ENCODE measurements at regions not wholly inside any gene's neighbourhood (a gene's known extent, or its start where the extent isn't known, plus 50 kb on each side); places are given as distances from the start of the nearest gene placed in this dataset.

DNA sequence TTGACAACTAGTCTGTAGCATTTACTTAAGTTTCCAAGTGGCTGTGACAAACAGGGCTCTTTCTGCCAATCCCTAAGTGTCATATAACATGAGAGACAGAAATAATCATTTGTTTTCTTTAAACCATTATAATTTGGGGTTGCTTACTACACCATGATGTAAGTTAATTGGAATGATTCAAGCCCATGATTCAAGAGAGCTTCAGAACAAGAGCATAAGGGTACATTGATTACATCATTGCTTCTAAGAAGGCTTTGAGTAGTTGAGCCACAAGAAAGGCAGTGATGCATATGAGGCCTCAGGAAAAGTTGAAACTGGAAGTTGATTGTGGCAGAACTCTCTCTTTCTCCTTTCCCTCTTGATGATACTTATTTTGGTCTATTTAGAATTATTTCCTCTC is 444.0 kb downstream of the CCER1 start:
- Mint-ChIP-seq H3K4me3 (no peak overlapping the region), H3K4me1 (peaks cover 22 to 24% of the 10 kb centered on the region in 2 experiments), H3K27me3 (ENCODE audit: low read depth) (no peaks in the 10 kb centered on the region), H3K27ac (peak overlapping the region in 1 of 3 experiments; percentile 5; a peak in 1 of 7 replicates), H3K36me3 (ENCODE audit: insufficient read depth in 1 of 3, low read depth in 3 of 3) (peaks cover 0 to 11% (median 0%) of the 10 kb centered on the region in 3 experiments; a peak in 3 of 7 replicates), H3K9me3 (peaks cover 0 to 10% of the 10 kb centered on the region in 2 experiments; a peak in 3 of 5 replicates)
- H3K23me2 ChIP-seq (ENCODE audit: insufficient read length, low read depth, low read length, poor library complexity, severe bottlenecking), result no peaks in the 10 kb centered on the region
- H2BK15ac ChIP-seq (ENCODE audit: low read depth, low read length), result no peak overlapping the region
- no peak overlapping the region for H3K9ac ChIP-seq (ENCODE audit: extremely low read depth, insufficient read length, low read length)
- H3K14ac ChIP-seq (ENCODE audit: insufficient read depth, low read length), result no peak overlapping the region
- H3K56ac ChIP-seq (ENCODE audit: insufficient read length, low read depth, low read length), result no peak overlapping the region
- TF ChIP-seq, protein P1, sequence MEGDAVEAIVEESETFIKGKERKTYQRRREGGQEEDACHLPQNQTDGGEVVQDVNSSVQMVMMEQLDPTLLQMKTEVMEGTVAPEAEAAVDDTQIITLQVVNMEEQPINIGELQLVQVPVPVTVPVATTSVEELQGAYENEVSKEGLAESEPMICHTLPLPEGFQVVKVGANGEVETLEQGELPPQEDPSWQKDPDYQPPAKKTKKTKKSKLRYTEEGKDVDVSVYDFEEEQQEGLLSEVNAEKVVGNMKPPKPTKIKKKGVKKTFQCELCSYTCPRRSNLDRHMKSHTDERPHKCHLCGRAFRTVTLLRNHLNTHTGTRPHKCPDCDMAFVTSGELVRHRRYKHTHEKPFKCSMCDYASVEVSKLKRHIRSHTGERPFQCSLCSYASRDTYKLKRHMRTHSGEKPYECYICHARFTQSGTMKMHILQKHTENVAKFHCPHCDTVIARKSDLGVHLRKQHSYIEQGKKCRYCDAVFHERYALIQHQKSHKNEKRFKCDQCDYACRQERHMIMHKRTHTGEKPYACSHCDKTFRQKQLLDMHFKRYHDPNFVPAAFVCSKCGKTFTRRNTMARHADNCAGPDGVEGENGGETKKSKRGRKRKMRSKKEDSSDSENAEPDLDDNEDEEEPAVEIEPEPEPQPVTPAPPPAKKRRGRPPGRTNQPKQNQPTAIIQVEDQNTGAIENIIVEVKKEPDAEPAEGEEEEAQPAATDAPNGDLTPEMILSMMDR (conservative IDR thresholded peaks at IDR 0.05), result no peak
- no peak overlapping the region for H3T11ph ChIP-seq (ENCODE audit: low read length)
- no peak overlapping the region for H2AK5ac ChIP-seq (ENCODE audit: insufficient read length, low read length)
- no peak overlapping the region for H3K23ac ChIP-seq (ENCODE audit: insufficient read length, low read depth, low read length)
- no peak overlapping the region for H3K4ac ChIP-seq (ENCODE audit: low read depth, low read length)
- H4K20me1 ChIP-seq (ENCODE audit: control insufficient read depth, insufficient read depth, insufficient read length), result no peaks in the 10 kb centered on the region
- no peaks in the 10 kb centered on the region for H3K9me3 ChIP-seq (ENCODE audit: control insufficient read depth, low read depth, low read length)
- H3K18ac ChIP-seq (ENCODE audit: insufficient read length, low read depth, low read length), result no peak overlapping the region
- H3K27me3 ChIP-seq (ENCODE audit: insufficient read depth, low read length), result no peaks in the 10 kb centered on the region
- H3K79me2 ChIP-seq (ENCODE audit: insufficient read depth, low read length), result no peaks in the 10 kb centered on the region
- H3K27ac ChIP-seq (ENCODE audit: insufficient read length, low read depth, low read length), result no peak overlapping the region
- no peak for DNase-seq
- H3K4me2 ChIP-seq (ENCODE audit: insufficient read depth, insufficient read length, low read length), result no peak overlapping the region
- no peak overlapping the region for H4K5ac ChIP-seq (ENCODE audit: insufficient read length, low read depth, low read length)
- no peak overlapping the region for H2AFZ ChIP-seq (ENCODE audit: low read length)
- H3K79me1 ChIP-seq (ENCODE audit: insufficient read depth, low read depth, low read length, poor library complexity, severe bottlenecking), result no peaks in the 10 kb centered on the region
- no peak overlapping the region for H4K8ac ChIP-seq (replicated peaks; ENCODE audit: insufficient read length, low read depth, low read length)
- H2BK120ac ChIP-seq (ENCODE audit: low read depth, low read length, poor library complexity, severe bottlenecking), result no peak overlapping the region
- H2BK20ac ChIP-seq (ENCODE audit: low read depth, low read length, poor library complexity, severe bottlenecking), result no peak overlapping the region
- no peak overlapping the region for H2BK12ac ChIP-seq (ENCODE audit: insufficient read length, low read depth, low read length)
- no peak overlapping the region for H4K91ac ChIP-seq (ENCODE audit: insufficient read length, low read depth, low read length)
- H3K4me1 ChIP-seq (ENCODE audit: insufficient read depth, low read length), result peaks cover 6% of the 10 kb centered on the region; the same call in 1 of the 2 replicates
- no peak overlapping the region for H2BK5ac ChIP-seq (ENCODE audit: insufficient read length, low read length)

Measured in H9 (cell line).